GM12892 (cell line): ENCODE measurements at regions not wholly inside any gene's neighbourhood (a gene's known extent, or its start where the extent isn't known, plus 50 kb on each side); places are given as distances from the start of the nearest gene placed in this dataset.

Experiments
- DNase-seq: peaks from one replicate; pipeline ENCODE4 v3.0.0; 2011; ENCODE audit not compliant: insufficient read length
- FAIRE-seq: peaks from 2 replicates; lab custom pipeline; 2011; peaks lifted over from hg19 to GRCh38; lab: Jason Lieb, UNC
- POLR2A ChIP-seq: IDR thresholded peaks from 2 replicates; pipeline ENCODE4 v1.6.1; 2011; ENCODE audit warnings: low read depth, low read length, control low read depth
- POLR2AphosphoS5 ChIP-seq: IDR thresholded peaks from 2 replicates; pipeline ENCODE4 v1.6.1; 2011; ENCODE audit warnings: low read depth, low read length, control low read depth
- TAF1 ChIP-seq: IDR thresholded peaks from 2 replicates; pipeline ENCODE4 v1.6.1; 2011; ENCODE audit warnings: low read depth, mild to moderate bottlenecking, control low read depth, low read length, borderline replicate concordance

- no peak for FAIRE-seq
- no peak for DNase-seq
- no peak for TF ChIP-seq TAF1
Measured at GRCh38 chr3:64464955-64465354, 222.8 kb downstream of the ADAMTS9 start.

DNA sequence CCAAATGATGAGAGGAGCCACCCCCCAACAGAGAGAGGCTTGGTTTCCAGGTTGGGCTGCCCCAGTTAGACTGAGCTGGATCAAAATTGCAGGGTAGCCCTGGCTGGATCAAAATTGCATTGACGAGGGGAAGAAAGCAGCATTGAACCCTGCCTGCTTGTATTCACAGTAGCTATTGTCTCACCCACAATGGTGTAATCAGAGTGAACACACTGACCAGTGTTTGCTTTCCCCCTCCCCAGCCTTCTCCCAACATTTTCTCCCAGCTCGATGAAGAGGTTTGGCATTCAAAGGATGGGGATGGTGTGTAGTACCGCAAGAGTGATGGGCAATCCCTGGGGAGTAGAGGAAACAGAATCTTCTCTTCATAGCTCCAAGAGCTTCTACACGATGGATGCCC lies 223.8 kb downstream of the ADAMTS9 start:
- no peak for FAIRE-seq
- DNase-seq, result no peak
- TF ChIP-seq POLR2A, result no peak
- TF ChIP-seq POLR2AphosphoS5, result no peak
- TF ChIP-seq TAF1, result no peak

DNA sequence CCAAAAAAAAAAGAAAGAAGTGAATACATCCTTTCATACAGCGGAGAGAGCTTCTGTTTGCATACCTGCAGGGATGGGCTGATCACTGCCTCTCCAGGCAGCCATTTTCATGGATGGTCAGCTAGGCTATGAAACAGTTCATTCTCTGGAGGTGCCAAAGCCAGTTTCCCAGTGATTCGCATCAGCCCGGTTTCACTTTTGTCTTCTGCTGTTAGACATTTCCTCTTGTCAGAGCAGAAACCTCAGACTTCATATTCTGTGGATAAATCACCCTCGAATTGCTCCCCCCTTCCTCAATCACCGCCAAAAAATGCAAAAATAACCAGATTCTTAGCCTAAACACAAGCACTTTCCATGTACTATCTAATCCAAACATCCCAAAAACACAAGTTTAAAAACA lies 225.6 kb downstream of the ADAMTS9 start:
- TF ChIP-seq POLR2A, result no peak
- no peak for TF ChIP-seq POLR2AphosphoS5
- no peak for TF ChIP-seq TAF1
- FAIRE-seq, result peak; percentile 60
- DNase-seq, result no peak

GRCh38 chr3:64460877-64461276 lies 226.9 kb downstream of the ADAMTS9 start:
- DNase-seq, result no peak
- FAIRE-seq, result peak; percentile 9
- TF ChIP-seq POLR2A (no peak), POLR2AphosphoS5 (no peak), TAF1 (no peak)

- FAIRE-seq (no peak), DNase-seq (no peak)
- TF ChIP-seq POLR2A (no peak), POLR2AphosphoS5 (no peak), TAF1 (no peak)
Measured at GRCh38 chr3:64460141-64460730, 227.6 kb downstream of the ADAMTS9 start.

DNA sequence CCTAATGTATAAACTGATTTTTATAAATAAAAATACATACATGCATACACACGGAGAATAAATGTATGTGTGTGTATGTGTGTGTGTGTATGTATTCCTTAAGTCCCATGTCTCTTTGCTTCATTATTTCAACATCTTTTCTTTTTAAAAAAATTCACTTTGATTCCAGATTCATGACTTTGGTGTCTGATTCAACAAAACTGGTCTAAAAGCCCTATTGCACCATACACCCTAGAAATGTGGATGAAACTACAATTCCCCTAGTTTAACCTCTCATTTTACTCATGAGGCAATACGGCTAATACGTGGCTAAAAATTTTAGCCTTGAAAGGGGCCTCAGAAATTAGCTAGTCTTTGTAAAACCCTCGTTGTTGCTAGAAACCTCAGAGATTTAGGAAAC lies 228.1 kb downstream of the ADAMTS9 start:
- no peak for FAIRE-seq
- no peak for DNase-seq
- TF ChIP-seq POLR2A, result no peak

DNA sequence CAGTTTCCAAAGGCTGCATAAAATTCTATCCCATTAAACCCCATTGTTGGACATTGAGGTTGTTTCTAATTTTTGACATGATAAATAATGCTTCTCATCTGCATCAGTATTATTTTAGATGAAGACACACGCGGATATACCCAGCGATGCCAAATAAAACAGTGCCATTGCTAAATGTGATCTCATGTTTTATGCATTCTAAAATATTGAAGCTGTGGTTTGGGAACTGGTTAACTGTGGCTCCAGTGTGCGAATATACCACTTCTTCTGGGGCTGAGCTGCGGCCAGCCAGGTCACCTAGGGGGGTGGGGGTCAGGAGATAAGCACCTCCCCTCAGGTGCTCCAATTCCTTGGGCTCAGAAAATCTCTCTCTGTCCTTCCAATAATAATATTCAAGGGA lies 230.0 kb downstream of the ADAMTS9 start:
- TF ChIP-seq POLR2A (no peak), POLR2AphosphoS5 (no peak), TAF1 (no peak)
- no peak for DNase-seq
- FAIRE-seq, result no peak

- TF ChIP-seq POLR2A (no peak), POLR2AphosphoS5 (no peak), TAF1 (no peak)
Measured at GRCh38 chr3:64456674-64457073, 231.1 kb downstream of the ADAMTS9 start.

DNA sequence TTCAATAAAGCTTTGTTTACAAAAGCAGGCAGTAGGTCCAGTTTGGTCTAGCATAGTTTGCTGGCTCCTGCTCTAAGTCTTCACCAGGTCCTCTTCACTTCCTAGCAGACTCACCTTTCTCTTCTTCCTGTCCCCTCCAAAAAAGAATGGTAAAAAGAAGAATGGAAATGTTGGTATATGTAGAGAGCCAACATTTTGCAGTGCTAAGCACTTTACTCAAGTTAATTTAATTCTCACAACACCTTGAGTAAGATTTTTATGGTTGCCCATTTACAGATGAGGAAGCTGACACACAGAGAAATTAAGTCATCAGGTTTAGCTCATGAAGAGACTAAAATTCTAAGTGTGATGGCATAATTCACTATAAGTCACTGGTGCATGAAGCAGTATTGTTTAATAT lies 230.1 kb upstream of the PRICKLE2 start:
- TF ChIP-seq POLR2AphosphoS5, result no peak
- TF ChIP-seq TAF1, result no peak
- TF ChIP-seq POLR2A, result no peak
- DNase-seq (no peak), FAIRE-seq (no peak)

More at GRCh38 chr3:64456674-64457073, 231.1 kb downstream of the ADAMTS9 start:
- no peak for DNase-seq
- FAIRE-seq, result no peak

DNA sequence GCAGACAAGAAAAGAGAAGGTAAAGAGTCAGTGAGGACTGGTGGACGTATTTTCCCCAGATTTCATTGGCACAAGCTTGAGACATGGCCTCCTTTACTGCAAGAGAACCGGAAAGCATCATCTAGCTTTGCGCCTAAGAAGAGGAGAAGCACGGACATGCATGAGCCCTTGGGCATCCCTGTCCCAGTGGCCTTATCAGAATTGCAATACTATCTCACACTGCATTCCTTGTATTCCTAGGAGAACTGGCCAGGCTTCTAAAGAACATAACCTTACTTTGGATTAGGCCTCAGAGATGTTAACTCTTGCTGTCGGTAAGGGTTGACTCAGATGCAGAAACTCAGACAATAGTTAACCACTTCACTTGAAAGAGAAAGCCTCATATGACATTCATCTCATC lies 229.5 kb upstream of the PRICKLE2 start:
- DNase-seq, result no peak
- FAIRE-seq, result no peak
- TF ChIP-seq POLR2AphosphoS5 (no peak), POLR2A (no peak), TAF1 (no peak)

- TF ChIP-seq POLR2AphosphoS5 (no peak), POLR2A (no peak), TAF1 (no peak)
- DNase-seq, result no peak
- no peak for FAIRE-seq
Measured at GRCh38 chr3:64454179-64454578, 228.9 kb upstream of the PRICKLE2 start.

GRCh38 chr3:64451283-64452012 lies 226.2 kb upstream of the PRICKLE2 start:
- no peak for DNase-seq
- TF ChIP-seq TAF1 (no peak), POLR2A (no peak), POLR2AphosphoS5 (no peak)
- no peak for FAIRE-seq

DNA sequence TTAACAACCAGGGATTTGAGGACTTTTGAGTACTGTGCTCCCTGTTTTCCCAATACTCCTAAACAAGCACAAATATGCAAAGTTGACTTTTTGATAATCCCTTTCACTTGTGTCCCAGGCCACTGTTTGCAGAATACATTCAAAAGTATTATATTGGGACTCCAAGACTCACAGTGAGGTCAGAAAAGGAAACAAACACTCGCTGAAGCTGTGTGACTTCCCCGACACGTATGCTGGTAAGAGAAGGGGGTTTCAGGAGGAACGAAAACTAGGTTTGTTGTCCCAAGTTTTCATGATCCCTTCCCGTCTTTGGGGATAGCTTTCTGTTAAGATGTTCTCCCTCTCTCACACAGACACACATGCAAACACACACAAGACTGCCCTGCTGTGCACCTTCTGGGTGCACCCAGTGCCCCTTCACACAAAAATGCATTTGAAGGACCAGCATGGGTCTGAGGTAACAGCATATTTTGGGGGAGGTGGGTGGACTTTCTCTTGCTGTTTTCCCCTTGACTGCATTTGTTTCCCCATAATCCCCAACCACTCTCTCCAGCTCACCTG lies 225.2 kb upstream of the PRICKLE2 start:
- no peak for DNase-seq

More for the DNA sequence above, 225.2 kb upstream of the PRICKLE2 start:
- peak; percentile 87 for FAIRE-seq
- no peak for TF ChIP-seq POLR2AphosphoS5
- TF ChIP-seq POLR2A, result no peak
- TF ChIP-seq TAF1, result no peak
